ENCODE measurements at regions not wholly inside any gene's neighbourhood (a gene's known extent, or its start where the extent isn't known, plus 50 kb on each side); places are given as distances from the start of the nearest gene placed in this dataset.
"Not testable (repeated sequence)": the region's sequence is repeated elsewhere in the genome, so short reads cannot be mapped to it uniquely, and the experiment has no call there.

DNA sequence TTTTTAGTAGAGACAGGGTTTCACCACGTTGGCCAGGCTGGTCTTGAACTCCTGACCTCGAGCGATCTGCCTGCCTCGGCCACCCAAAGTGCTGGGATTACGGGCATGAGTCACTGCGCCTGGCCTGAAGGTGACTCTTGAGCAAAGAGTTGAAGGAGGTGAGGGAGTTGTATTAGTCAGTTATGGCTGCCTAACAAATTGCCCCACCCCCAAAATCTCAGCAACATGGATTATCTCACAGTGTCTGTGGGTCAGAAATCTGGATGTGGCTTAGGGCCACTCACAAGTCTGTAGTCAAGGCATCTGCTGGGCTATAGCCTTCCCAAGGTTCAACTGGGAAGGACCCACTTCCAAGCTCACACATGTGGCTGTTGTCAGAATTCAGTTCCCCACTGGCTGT lies 52.8 kb upstream of the ADGRE5 start:
- DNase-seq (ENCODE audit: low spot score) = no peak
- intact Hi-C loops (cut with DNase I) = no loop called here

DNA sequence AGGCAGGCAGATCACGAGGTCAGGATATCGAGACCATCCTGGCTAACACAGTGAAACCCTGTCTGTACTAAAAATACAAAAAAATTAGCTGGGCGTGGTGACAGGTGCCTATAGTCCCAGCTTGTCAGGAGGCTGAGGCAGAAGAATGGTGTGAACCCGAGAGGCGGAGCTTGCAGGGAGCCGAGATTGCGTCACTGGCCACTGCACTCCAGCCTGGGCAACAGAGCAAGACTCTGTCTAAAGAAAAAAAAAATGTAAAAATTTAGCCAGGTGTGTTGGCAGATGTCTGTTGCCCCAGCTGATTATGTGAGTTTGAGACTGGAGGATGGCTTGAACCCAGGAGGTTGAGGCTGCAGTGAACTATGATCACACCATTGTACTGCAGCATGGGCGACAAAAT lies 54.2 kb upstream of the ADGRE5 start:
- intact Hi-C loops (cut with DNase I); DNase-seq (ENCODE audit: low spot score): not testable (repeated sequence)

DNA sequence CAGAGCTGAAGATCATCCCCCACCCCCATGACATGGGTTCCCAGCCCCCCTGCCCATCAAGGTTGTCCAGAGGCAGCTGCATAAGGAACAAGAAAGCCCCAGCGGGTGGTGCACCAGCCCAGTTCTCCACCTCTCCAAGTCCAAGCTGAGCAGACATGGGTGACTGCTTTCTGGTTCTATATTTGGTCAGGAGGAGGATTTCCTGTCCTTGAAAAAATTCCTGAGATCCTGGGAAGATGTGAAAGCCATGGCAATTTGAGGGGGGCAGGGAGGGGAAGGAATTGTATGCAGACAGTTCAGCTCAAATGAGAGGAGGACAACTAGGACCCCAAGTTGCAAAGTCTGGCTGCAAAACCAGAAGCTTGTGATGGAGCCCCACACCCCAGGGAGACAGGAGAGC lies 55.4 kb upstream of the ADGRE5 start:
- DNase-seq (ENCODE audit: low spot score) = no peak
- intact Hi-C loops (cut with DNase I) = no loop called here

DNA sequence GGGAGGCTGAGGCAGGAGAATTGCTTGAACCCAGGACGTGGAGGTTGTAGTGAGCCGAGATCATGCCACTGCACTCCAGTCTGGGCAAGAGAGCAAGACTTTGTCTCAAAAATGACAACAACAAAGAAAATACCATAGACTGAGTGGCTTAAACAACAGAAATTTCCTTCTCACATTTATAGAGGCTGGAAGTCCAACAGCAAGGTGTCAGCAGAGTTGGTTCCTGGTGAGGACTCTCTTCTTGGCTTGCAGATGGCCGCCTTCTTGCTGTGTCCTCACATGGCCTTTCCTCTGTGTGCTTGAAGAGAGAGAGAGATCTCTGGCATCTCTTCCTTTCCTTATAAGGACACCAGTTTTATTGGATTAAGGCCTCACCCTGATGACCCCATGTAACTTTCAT lies 56.1 kb upstream of the ADGRE5 start:
- no peak for DNase-seq (ENCODE audit: low spot score)
- intact Hi-C loops (cut with DNase I) = no loop called here

DNA sequence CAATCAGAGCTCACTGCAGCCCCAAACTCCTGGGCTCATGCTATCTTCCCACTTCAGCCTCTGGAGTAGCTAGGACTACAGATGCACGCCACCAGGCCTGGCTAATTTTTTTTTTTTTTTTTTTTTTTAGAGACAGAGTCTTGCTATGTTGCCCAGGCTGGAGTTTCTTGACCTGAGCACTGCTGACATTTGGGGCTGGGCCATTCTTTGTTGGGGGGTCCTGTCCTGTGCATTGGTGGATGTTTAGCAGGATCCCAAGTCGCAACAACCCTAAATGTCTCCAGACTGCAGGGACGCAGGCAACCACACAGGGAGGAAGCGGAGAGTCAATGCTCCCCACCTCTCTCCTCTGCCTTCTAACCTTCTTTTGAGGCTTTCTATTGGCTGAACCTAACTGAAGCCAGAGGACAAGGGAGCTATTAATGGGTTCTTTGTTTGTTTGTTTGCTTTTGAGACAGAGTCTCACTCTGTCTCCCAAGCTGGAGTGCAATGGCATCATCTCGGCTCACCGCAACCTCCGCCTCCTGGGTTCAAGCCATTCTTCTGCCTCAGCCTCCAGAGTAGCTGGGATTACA lies 58.3 kb upstream of the ADGRE5 start:
- intact Hi-C loops (cut with DNase I) = no loop called here

DNA sequence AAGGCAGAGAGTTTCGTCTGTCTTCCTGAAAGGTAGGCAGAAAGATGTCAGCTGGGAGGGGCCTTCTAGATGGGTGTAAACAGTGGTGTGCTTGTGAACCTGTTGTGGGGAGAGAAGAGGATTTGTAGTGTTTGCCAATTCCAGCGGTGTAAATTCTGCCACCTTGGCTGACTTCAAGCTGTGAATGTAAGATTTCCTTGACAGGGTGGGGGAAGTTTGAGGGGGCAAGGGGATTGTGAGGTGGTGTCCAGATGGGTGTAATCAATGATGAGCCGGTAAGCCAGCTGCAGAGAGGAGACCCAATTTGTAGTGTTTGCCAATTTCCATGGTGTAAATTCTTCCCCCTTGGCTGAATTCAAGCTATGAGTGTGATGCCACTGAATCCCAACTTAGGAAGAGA lies 61.0 kb upstream of the ADGRE5 start:
- no peak for DNase-seq (ENCODE audit: low spot score)
- intact Hi-C loops (cut with DNase I) = no loop called here

More for the DNA sequence above, 58.3 kb upstream of the ADGRE5 start:
- DNase-seq (ENCODE audit: low spot score) = no peak

DNA sequence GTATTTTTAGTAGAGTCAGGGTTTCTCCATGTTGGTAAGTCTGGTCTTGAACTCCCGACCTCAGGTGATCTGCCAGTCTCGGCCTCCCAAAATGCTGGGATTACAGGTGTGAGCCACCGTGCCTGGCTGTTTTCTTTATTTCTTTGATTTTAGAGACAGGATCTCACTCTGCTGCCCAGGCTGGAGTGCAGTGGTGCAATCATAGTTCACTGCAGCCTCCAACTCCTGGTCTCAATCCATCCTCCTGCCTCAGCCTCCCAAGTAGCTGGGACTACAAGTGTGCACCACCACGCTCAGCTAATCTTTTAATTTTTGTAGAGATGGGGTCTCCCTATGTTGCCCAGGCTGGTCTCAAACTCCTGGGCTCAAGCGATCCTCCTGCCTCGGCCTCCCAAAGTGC lies 61.5 kb upstream of the ADGRE5 start:
- DNase-seq (ENCODE audit: low spot score) = not testable (repeated sequence)

DNA sequence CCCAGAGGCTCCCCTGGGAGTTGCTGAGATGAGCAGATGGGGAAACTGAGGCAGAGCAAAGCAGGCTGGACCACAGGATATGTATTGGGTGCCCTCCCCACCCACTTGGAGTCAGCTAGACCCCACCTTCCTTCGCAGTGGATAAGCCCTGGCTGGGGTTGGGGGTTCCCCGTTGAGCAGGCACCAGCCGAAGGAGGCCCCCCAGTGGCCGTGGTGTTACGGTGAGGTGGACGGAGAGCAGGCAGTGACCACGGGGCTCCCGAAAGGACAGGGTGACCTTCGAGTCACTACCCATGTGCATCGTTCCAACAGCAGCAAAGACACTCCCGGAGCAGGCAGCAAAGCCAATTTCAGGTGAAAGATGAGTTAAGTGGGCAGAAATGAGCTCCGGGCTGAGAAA lies 62.4 kb upstream of the ADGRE5 start:
- intact Hi-C loops (cut with DNase I) = no loop called here
- no peak for DNase-seq (ENCODE audit: low spot score)

More for the DNA sequence above, 61.5 kb upstream of the ADGRE5 start:
- intact Hi-C loops (cut with DNase I) = not testable (repeated sequence)

DNA sequence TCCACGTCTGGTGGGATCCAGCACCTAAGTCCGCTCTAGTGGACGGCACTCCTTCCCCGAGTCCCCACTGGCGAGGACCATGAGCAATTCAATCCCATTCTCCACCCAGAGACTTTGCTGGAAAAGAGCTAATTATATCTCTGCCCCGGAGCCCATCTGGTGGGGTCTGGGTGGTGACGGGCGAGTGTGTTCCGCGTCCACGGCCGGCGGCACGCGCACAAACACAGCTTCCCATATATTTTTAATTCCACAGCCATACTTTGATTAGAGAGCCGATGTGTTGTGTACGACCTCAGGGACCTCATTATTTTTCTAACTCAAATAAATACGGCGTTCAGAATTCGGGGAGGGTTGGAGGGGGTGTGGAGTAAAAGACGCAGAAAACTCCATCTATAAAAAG lies 64.1 kb upstream of the ADGRE5 start:
- intact Hi-C loops (cut with DNase I) = no loop called here
- DNase-seq (ENCODE audit: low spot score) = no peak

DNA sequence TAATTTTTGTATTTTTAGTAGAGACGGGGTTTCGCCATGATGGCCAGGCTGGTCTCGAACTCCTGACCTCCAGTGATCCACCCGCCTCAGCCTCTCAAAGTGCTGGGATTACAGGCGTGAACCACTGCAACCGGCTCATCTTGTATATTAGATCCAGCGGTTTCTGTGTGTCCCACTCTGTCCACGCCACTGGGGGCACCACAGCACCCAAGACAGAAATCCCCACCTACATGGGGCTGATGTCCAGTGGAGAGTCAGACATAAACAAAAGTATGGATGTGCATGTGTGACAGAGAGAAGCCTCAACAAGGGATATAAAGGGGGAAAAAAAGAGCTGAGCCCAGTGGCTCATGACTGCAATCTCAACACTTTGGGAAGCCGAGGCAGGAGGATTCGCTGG lies 65.8 kb upstream of the ADGRE5 start:
- DNase-seq (ENCODE audit: low spot score) = no peak
- intact Hi-C loops (cut with DNase I) = no loop called here

DNA sequence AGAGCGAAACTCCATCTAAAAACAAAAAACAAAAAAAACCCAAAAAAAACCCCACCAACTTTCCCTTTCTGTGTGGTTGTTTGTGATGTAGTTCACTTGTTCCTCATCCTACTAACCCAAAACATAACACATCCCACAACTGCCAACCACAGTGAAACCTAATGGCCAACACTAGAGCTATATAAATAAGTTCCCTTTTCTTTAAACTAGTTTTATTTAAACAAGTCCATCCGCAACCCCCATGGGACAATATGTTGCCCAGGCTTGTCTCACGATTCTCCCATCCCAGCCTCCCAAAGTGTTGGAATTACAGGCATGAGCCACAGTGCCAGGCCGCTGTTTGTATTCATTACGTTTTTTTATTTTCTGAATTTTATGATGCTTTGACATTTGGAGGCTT lies 71.2 kb upstream of the ADGRE5 start:
- intact Hi-C loops (cut with DNase I) = no loop called here

DNA sequence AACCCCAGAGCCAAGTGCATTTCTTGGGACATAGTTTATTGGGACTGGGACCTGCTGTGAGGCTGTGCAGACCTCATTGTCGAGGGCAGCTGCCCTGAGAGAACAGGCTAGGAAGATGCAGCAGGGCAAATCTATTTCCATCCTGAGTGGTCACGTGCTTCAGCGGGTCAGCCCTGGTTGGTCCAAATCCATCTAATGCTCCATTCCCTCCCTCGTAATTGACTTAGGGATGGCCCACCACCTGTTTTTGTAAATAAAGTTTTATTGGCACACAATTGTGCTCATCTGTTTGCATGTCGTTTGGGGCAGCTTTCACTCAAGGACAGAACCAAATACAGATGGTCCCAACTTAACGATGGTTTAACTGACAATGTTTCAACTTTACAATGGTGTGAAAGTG lies 75.5 kb upstream of the ADGRE5 start:
- DNase-seq (ENCODE audit: low spot score) = no peak
- intact Hi-C loops (cut with DNase I) = no loop called here

More for the DNA sequence above, 71.2 kb upstream of the ADGRE5 start:
- DNase-seq (ENCODE audit: low spot score) = no peak

DNA sequence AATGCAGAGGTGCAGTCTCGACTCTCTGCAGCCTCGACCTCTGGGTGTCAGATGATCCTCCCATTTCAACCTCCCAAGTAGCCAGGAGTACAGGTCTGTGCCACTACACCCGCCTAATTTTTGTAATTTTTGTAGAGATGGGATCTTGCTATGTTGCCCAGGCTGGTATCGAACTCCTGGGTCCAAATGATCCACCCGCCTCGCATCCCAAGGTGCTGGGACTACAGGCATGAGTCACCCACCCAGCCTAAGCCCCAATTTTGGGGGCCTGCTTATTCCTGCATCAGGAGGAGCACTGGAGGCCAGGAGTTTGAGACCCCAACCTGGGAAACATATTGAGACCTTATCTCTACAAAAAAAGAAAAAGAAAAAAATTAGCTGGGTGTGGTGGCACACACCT lies 80.1 kb upstream of the ADGRE5 start:
- DNase-seq (ENCODE audit: low spot score) = no peak

DNA sequence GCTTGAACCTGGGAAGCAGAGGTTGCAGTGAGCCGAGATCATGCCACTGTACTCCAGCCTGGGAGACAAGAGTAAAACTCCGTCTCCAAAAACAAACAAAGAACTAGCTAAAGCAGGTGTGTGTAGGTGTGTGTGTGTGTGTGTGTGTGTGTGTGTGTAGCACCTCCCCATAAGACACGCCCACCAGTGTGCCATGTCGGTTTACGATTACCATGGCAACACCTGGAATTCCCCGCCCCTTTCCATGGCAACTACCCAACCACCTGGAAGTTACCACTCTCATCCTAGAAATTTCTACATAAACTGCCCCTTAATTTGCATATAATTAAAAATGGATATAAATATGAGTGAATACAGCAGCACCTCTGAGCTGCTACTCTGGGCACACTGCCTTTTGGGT lies 80.9 kb upstream of the ADGRE5 start:
- intact Hi-C loops (cut with DNase I) = no loop called here
- no peak for DNase-seq (ENCODE audit: low spot score)

More for the DNA sequence above, 80.1 kb upstream of the ADGRE5 start:
- intact Hi-C loops (cut with DNase I) = no loop called here

DNA sequence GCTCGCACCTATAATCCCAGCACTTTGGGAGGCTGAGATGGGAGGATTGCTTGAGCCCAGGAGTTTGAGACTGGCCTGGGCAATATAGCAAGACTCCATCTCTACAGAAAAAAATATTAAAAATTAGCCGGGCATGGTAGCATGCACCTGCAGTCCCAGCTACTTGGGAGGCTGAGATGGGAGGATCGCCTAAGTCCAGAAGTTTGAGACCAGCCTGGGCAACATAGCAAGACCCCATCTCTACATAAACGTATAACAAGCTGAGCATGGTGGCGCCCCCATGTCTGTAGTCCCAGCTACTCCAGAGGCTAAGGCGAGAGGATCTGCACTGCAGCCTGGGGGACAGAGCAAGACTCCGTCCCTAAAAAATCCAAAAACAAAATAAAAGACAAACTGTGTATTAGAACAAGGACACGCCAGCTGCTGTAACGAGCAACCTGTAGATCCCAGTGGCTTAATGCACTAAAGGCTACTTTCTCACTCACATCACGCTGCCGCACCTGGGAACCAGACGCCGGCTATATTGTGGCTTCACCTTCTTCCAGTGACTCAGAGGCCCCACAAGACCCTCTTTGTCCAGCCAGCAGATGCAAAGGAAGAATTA lies 81.9 kb upstream of the ADGRE5 start:
- DNase-seq (ENCODE audit: low spot score); intact Hi-C loops (cut with DNase I): not testable (repeated sequence)

DNA sequence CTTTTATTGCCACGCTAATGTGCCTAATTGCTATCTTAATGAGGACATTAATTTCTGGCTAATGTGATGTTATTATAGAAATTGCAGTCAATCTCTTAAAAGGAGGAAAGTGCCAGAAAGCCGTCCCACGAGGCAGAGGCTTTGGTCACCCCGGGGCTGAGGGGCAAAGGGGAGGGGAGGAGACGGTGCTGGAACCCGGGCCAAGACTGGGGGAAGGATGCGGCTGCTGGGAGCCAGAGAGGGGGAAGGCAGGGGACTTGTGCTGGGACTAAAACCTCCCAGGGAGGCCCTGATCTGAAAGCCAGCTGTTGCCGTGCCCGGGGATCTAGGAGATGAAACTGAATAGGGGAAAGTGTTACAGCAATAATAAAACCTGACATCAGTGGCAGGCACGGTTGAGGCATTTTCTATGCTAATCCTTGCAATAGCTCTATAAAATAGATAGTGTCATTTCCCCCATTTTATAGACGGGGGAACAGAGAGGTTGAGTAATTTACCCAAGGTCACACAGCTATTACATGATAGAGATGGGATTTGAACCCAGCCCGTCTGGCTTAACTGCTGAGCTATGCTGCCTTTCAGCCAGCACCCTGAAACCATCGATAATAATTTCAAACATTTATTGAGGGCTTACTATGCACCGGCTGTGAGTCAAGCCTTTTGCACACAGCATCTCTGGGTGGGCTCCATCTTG lies 83.2 kb upstream of the ADGRE5 start:
- DNase-seq (ENCODE audit: low spot score); intact Hi-C loops (cut with DNase I): not testable (repeated sequence)

DNA sequence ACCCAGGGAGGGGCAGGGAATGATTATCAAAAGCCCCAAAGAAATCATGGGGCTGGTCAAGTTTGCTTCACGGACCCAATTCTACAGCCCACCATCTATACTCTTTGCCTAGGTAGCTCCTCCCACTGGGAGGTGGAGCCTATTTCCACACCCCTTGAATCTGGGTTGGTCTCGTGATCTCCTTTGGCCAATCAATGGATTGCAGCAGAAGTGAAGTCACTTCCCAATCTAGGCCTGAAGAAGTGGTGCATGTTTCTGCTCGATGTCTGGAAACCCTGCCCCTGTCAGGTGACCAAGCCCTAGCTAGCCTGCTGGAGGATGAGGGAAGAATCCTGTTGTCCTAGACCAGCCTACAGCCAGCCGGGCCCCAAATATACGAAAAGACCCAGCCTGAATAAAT lies 86.3 kb upstream of the ADGRE5 start:
- intact Hi-C loops (cut with DNase I); DNase-seq (ENCODE audit: low spot score): not testable (repeated sequence)

DNA sequence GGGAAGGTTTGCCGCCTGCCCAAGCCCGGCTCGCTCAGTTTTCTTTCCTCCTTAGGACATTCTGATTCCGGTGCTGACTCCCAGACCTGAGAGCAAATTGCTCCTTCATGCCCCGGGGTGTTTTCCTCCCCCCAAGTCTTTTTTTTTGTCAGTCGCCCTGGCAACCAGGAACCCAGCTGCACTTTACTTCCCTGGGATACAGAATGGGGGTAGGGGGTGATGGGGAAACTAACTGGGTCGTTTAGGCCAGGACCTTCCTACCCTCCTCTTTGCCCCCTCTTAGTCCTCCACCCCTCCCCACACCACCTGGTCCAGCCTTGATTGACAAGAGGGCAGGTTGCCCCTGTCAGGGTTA lies 87.5 kb upstream of the ADGRE5 start:
- DNase-seq (ENCODE audit: low spot score); intact Hi-C loops (cut with DNase I): not testable (repeated sequence)

DNA sequence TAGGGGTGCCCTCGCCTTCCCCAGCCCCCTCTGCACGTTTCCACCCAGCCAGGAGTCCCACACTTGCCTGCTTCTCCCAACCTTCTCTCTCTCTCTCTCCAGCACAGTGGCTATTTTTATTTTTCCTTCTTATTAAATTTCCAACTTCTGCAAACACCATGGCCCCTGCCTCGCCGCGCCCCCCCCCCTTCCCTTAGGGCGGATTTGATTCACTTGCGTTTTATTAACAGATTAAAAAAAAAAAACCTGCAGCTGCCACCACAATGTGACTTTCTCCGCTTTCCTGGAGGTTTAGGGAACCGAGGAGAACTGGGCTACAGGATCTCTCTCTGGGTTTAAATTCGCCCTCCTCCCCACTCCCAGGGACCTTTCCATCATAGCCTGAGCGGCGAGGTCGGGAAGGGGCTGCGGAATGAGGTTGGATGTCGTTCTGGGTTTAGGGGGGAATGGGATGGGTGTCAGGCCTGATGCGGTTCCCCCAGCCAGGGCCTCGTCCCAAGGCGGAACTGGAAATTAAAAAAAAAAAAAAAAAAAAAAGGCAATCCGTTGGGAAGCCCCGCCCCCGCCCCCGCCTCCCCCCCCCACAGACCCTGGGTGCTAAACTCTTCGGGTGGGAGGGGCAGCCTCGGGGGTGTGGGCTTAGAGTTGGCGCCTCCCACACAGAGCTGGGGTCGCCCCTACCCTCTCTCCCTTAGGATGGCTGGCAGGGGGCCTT lies 87.3 kb upstream of the ADGRL1 start:
- intact Hi-C loops (cut with DNase I); DNase-seq (ENCODE audit: low spot score): not testable (repeated sequence)

DNA sequence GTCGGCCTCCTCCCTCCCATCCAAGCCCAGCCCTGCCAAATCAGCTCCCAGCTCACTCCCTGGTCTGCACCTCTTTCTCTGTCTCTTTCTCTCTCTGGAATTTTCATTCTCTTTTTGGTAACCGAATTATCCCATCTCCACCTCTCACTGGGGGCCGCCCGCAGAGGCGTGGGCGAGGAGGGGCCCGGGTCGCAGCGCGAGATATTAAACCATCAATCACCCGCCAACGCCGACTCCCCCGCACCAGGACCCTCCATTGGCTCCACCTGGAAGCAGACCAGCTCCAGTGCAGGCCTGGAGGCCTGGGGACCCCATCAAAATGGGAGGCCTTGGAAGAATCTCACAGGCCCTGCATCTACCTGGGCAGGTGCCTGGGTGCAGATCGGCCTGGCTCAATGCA lies 83.8 kb upstream of the ADGRL1 start:
- intact Hi-C loops (cut with DNase I); DNase-seq (ENCODE audit: low spot score): not testable (repeated sequence)

DNA sequence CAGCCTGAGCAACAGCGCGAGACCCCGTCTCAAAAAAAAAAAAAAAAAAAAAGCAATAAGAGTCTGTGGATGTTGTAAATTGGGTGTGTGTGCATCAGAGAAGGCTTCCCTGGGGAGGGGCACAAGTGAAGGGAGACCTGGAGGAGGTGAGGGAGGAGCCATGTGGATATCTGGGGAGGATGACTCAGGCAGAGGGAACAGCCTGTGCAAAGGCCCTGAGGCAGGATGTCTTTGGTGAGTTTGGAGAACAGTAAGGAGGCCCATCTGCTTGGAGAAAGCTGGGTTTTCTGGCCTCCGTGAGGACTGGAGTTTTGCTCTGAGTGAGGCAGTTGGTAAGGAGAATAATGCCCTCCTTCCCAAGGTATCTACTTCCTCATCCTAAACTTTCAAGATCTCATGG lies 81.9 kb upstream of the ADGRL1 start:
- intact Hi-C loops (cut with DNase I); DNase-seq (ENCODE audit: low spot score): not testable (repeated sequence)
